ENCODE measurements at regions not wholly inside any gene's neighbourhood (a gene's known extent, or its start where the extent isn't known, plus 50 kb on each side); places are given as distances from the start of the nearest gene placed in this dataset.

- no peak for TF ChIP-seq ZNF274 (IDR thresholded peaks at IDR 0.05; ENCODE audit: low read depth, low read length)
- TF ChIP-seq SUZ12 (IDR thresholded peaks at IDR 0.05; ENCODE audit: extremely low read depth, insufficient read depth, insufficient read length), result no peak
These were observed 121.5 kb downstream of the ISOC1 start for GRCh38 chr5:129216001-129216400.
